ENCODE measurements at regions not wholly inside any gene's neighbourhood (a gene's known extent, or its start where the extent isn't known, plus 50 kb on each side); places are given as distances from the start of the nearest gene placed in this dataset.

- TF ChIP-seq POLR2AphosphoS5 (IDR thresholded peaks at IDR 0.05; ENCODE audit: low read depth, low read length) (no peak), CTCF (IDR thresholded peaks at IDR 0.05) (no peak)
Observed at GRCh38 chr4:145308598-145308997, 128.2 kb upstream of the OTUD4 start.

Data from Panc1 (cell line).